ENCODE measurements at regions not wholly inside any gene's neighbourhood (a gene's known extent, or its start where the extent isn't known, plus 50 kb on each side); places are given as distances from the start of the nearest gene placed in this dataset.

GRCh38 chr5:123874600-123875201 lies 362.7 kb downstream of the CSNK1G3 start:
- dilution Hi-C loops (cut with MboI; ENCODE audit: extremely low pct_ligation_motif_present, low sequenced_read_pairs), result no loop called here
- Histone ChIP-seq H3K4me1 (ENCODE audit: control insufficient read depth, extremely low read depth, insufficient read depth, low read length) (no peaks in the 10 kb centered on the region), H3K9me1 (ENCODE audit: control insufficient read depth, extremely low read depth, insufficient read depth, low read length) (no peaks in the 10 kb centered on the region), H3K4me3 (ENCODE audit: control insufficient read depth in 2 of 3, extremely low read depth in 1 of 3, insufficient read depth in 2 of 3, low read depth in 1 of 3, low read length in 3 of 3) (no peak overlapping the region), H3K36me3 (ENCODE audit: control insufficient read depth in 2 of 2, extremely low read depth in 1 of 2, insufficient read depth in 2 of 2, low read length in 2 of 2) (no peaks in the 10 kb centered on the region), H3K79me2 (ENCODE audit: control insufficient read depth, insufficient read depth, low read length) (no peaks in the 10 kb centered on the region), H3K27ac (ENCODE audit: control insufficient read depth, insufficient read depth, low read length) (no peak overlapping the region), H3K27me3 (ENCODE audit: control insufficient read depth, extremely low read depth, insufficient read depth, low read length) (no peaks in the 10 kb centered on the region), H3K4me2 (ENCODE audit: control insufficient read depth, extremely low read depth, insufficient read depth, low read depth, low read length) (no peak overlapping the region), H2AFZ (ENCODE audit: control insufficient read depth, low read length) (no peak overlapping the region), H3K9me3 (ENCODE audit: control insufficient read depth, low read depth, low read length) (no peaks in the 10 kb centered on the region), H3K9ac (ENCODE audit: control insufficient read depth, extremely low read depth, insufficient read depth, low read length) (no peak overlapping the region), H4K20me1 (ENCODE audit: control insufficient read depth, extremely low read depth, insufficient read depth, low read length) (no peaks in the 10 kb centered on the region)
- FAIRE-seq, result no peak
- no peak for TF ChIP-seq EZH2 (IDR thresholded peaks at IDR 0.05; ENCODE audit: low read length)
- TF ChIP-seq CTCF (optimal IDR thresholded peaks at IDR 0.05 in 1 of 3, IDR thresholded peaks at IDR 0.05 in 1 of 3, conservative IDR thresholded peaks at IDR 0.05 in 1 of 3; ENCODE audit: extremely low read depth in 1 of 3, insufficient read depth in 2 of 3, low read length in 3 of 3), result no peak
- DNase-seq (ENCODE audit: low read depth, low spot score), result no peak

GRCh38 chr5:123873846-123874245 lies 361.9 kb downstream of the CSNK1G3 start:
- dilution Hi-C loops (cut with MboI; ENCODE audit: extremely low pct_ligation_motif_present, low sequenced_read_pairs), result no loop called here

More at GRCh38 chr5:123873846-123874245, 361.9 kb downstream of the CSNK1G3 start:
- TF ChIP-seq CTCF (optimal IDR thresholded peaks at IDR 0.05 in 1 of 3, IDR thresholded peaks at IDR 0.05 in 1 of 3, conservative IDR thresholded peaks at IDR 0.05 in 1 of 3; ENCODE audit: extremely low read depth in 1 of 3, insufficient read depth in 2 of 3, low read length in 3 of 3) (no peak), EZH2 (IDR thresholded peaks at IDR 0.05; ENCODE audit: low read length) (no peak)
- Histone ChIP-seq H2AFZ (ENCODE audit: control insufficient read depth, low read length) (no peak overlapping the region), H3K9ac (ENCODE audit: control insufficient read depth, extremely low read depth, insufficient read depth, low read length) (no peak overlapping the region), H3K27ac (ENCODE audit: control insufficient read depth, insufficient read depth, low read length) (no peak overlapping the region), H3K27me3 (ENCODE audit: control insufficient read depth, extremely low read depth, insufficient read depth, low read length) (no peaks in the 10 kb centered on the region), H3K4me2 (ENCODE audit: control insufficient read depth, extremely low read depth, insufficient read depth, low read depth, low read length) (no peak overlapping the region), H3K36me3 (ENCODE audit: control insufficient read depth in 2 of 2, extremely low read depth in 1 of 2, insufficient read depth in 2 of 2, low read length in 2 of 2) (no peaks in the 10 kb centered on the region), H3K79me2 (ENCODE audit: control insufficient read depth, insufficient read depth, low read length) (no peaks in the 10 kb centered on the region), H3K4me3 (ENCODE audit: control insufficient read depth in 2 of 3, extremely low read depth in 1 of 3, insufficient read depth in 2 of 3, low read depth in 1 of 3, low read length in 3 of 3) (no peak overlapping the region), H3K4me1 (ENCODE audit: control insufficient read depth, extremely low read depth, insufficient read depth, low read length) (no peaks in the 10 kb centered on the region), H3K9me3 (ENCODE audit: control insufficient read depth, low read depth, low read length) (no peaks in the 10 kb centered on the region), H4K20me1 (ENCODE audit: control insufficient read depth, extremely low read depth, insufficient read depth, low read length) (no peaks in the 10 kb centered on the region), H3K9me1 (ENCODE audit: control insufficient read depth, extremely low read depth, insufficient read depth, low read length) (no peaks in the 10 kb centered on the region)
- no peak for FAIRE-seq
- no peak for DNase-seq (ENCODE audit: low read depth, low spot score)

All from keratinocyte (primary cell).